Fibroblast of lung (primary cell): ENCODE measurements at regions not wholly inside any gene's neighbourhood (a gene's known extent, or its start where the extent isn't known, plus 50 kb on each side); places are given as distances from the start of the nearest gene placed in this dataset.

Experiments used
- CTCF ChIP-seq, 2 donors: IDR thresholded peaks in 1 of 2; conservative IDR thresholded peaks in 1 of 2; 1 replicate in 1 of 2; 2 replicates in 1 of 2; pipeline ENCODE4 v1.5.1; 2011 to 2012; ENCODE audit warnings: low read length in 2 of 2, control low read depth in 1 of 2, inconsistent platforms in 1 of 2, low read depth in 1 of 2, mild to moderate bottlenecking in 1 of 2
- EZH2 ChIP-seq: IDR thresholded peaks from 2 replicates; pipeline ENCODE4 v1.5.1; 2012; ENCODE audit warnings: low read length, control low read depth, mild to moderate bottlenecking; ENCODE audit errors: missing control alignments

- TF ChIP-seq CTCF (conservative IDR thresholded peaks at IDR 0.05 in 1 of 2, IDR thresholded peaks at IDR 0.05 in 1 of 2; ENCODE audit: low read depth in 1 of 2, low read length in 2 of 2) (no peak), EZH2 (no peak)
Observed at GRCh38 chr4:144449611-144450010, 196.3 kb upstream of the HHIP start.
